OCI-LY7 (cell line): ENCODE measurements at regions not wholly inside any gene's neighbourhood (a gene's known extent, or its start where the extent isn't known, plus 50 kb on each side); places are given as distances from the start of the nearest gene placed in this dataset.

Experiments
- BruUV-seq: library from RNA; stranded (reverse); fragments of 400-500 nt; replicated peaks from 2 replicates; lab custom pipeline; 2021; lab: Mats Ljungman, UMichigan
- CTCF ChIA-PET: fragments of 300-600 bp; sonication (Branson Sonifier 250); formaldehyde crosslinking; loops from one replicate; lab custom pipeline; 2022; ENCODE audit warnings: antibody characterized with exemption; ENCODE audit not compliant: unreplicated experiment; lab: Charles Lee
- POLR2A ChIA-PET: fragments of 300-600 bp; sonication (Branson Sonifier 250); formaldehyde crosslinking; loops from one replicate; lab custom pipeline; 2022; ENCODE audit warnings: antibody characterized with exemption; lab: Charles Lee
- DNase-seq: peaks from one replicate; pipeline ENCODE4 v3.0.0-alpha.2; 2015; ENCODE audit warnings: low spot score
- H2AFZ ChIP-seq: fragments of 200-600 bp; sonication (generic), shearing (Covaris generic); 2 replicates; pipeline ENCODE4 v1.6.1; 2014; ENCODE audit warnings: mild to moderate bottlenecking, antibody characterized with exemption, low read length, moderate library complexity
- H3K27ac ChIP-seq: fragments of 200-600 bp; sonication (generic); 2 replicates; pipeline ENCODE4 v1.5.1; 2014; ENCODE audit warnings: mixed run types, low read depth, mild to moderate bottlenecking, moderate library complexity, low read length, inconsistent platforms; ENCODE audit not compliant: poor library complexity, severe bottlenecking
- H3K36me3 ChIP-seq: fragments of 200-600 bp; sonication (generic); 2 replicates; pipeline ENCODE4 v1.6.1; 2014; ENCODE audit warnings: mild to moderate bottlenecking, antibody characterized with exemption, low read length, moderate library complexity, mixed read lengths; ENCODE audit not compliant: insufficient read depth
- H3K4me1 ChIP-seq: fragments of 200-600 bp; sonication (generic); 2 replicates; pipeline ENCODE4 v1.5.1; 2014; ENCODE audit warnings: mild to moderate bottlenecking, low read length; ENCODE audit not compliant: insufficient read depth, poor library complexity, severe bottlenecking
- H3K4me2 ChIP-seq: fragments of 200-600 bp; sonication (generic); 2 replicates; pipeline ENCODE4 v1.6.1; 2014; ENCODE audit warnings: mild to moderate bottlenecking, low read length
- H3K4me3 ChIP-seq: fragments of 200-600 bp; sonication (generic); 2 replicates; pipeline ENCODE4 v1.5.1; 2014; ENCODE audit warnings: mild to moderate bottlenecking, low read depth, low read length; ENCODE audit not compliant: poor library complexity, severe bottlenecking
- H3K79me2 ChIP-seq: fragments of 200-600 bp; sonication (generic); 2 replicates; pipeline ENCODE4 v1.6.1; 2016; ENCODE audit warnings: low read depth, mild to moderate bottlenecking, low read length, moderate library complexity, mixed read lengths; ENCODE audit not compliant: insufficient read depth
- H3K9me2 ChIP-seq: fragments of 200-600 bp; sonication (generic); 2 replicates; pipeline ENCODE4 v1.6.1; 2016; ENCODE audit warnings: mild to moderate bottlenecking, low read length, mixed read lengths; ENCODE audit not compliant: insufficient read depth
- H3K9me3 ChIP-seq: fragments of 200-600 bp; sonication (generic); 2 replicates; pipeline ENCODE4 v1.6.1; 2014; ENCODE audit warnings: mild to moderate bottlenecking, mixed run types, low read length, mixed read lengths
- H4K20me1 ChIP-seq: fragments of 200-600 bp; sonication (generic); 2 replicates; pipeline ENCODE4 v1.6.1; 2014; ENCODE audit warnings: mild to moderate bottlenecking, antibody characterized with exemption, low read length, moderate library complexity, mixed read lengths; ENCODE audit not compliant: insufficient read depth
- CTCF ChIP-seq: fragments of 200-600 bp; sonication (generic); conservative IDR thresholded peaks from 2 replicates; pipeline ENCODE4 v1.5.1; 2014; ENCODE audit warnings: mild to moderate bottlenecking, antibody characterized with exemption, low read length, moderate library complexity, mixed read lengths
- EZH2phosphoT487 ChIP-seq: fragments of 200-600 bp; sonication (generic); IDR thresholded peaks from 2 replicates; pipeline ENCODE4 v1.6.1; 2018; ENCODE audit warnings: low read depth, borderline replicate concordance, mild to moderate bottlenecking, mixed run types, antibody characterized with exemption, low read length, moderate library complexity, mixed read lengths
- intact Hi-C: fragments of 100-400 bp; cut with micrococcal nuclease; formaldehyde crosslinking; loops from one replicate; pipeline ENCODE4 v1.10.0; 2022; ENCODE audit not compliant: unreplicated experiment

GRCh38 chr3:103403191-103403590 lies 968.4 kb downstream of the ZPLD1 start:
- no peaks in the 10 kb centered on the region for H3K4me1 ChIP-seq
- POLR2A ChIA-PET, result no interaction called here
- BruUV-seq, result no TSS peak
- CTCF ChIA-PET, result no interaction called here
- H3K9me2 ChIP-seq, result no peaks in the 10 kb centered on the region
- no peak overlapping the region for H2AFZ ChIP-seq
- H3K36me3 ChIP-seq, result no peaks in the 10 kb centered on the region
- H3K4me3 ChIP-seq, result no peak overlapping the region
- TF ChIP-seq CTCF, result no peak
- no peak for TF ChIP-seq EZH2phosphoT487
- intact Hi-C loops, result no loop called here
- no peaks in the 10 kb centered on the region for H3K79me2 ChIP-seq
- no peak for DNase-seq
- no peaks in the 10 kb centered on the region for H3K9me3 ChIP-seq
- no peak overlapping the region for H3K27ac ChIP-seq
- H3K4me2 ChIP-seq, result no peak overlapping the region
- no peaks in the 10 kb centered on the region for H4K20me1 ChIP-seq

DNA sequence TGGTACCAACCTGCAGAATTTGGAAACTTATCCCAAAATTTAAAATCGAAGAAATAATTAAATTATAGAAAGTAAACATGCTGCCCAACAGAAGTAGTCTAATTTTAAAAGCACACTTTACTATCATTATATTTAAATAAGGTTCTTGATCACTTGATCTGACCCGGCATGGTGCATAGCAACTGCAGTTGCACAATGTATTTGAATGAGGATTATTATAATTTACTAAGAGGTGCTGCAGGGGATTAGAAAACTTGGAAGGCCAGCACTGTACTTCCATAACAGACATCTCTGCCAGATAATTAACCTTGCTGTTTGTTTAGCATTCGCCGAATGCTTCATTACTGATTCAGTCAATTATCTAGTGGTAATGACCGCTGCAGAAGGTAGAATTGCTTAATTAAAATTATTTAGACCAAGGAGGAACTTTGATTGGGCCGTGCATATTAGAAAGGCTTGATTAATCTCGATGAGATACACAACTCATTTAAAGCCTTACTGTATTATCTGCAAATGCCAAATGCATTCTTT lies 971.6 kb downstream of the ZPLD1 start:
- no TSS peak for BruUV-seq

More for the DNA sequence above, 971.6 kb downstream of the ZPLD1 start:
- intact Hi-C loops, result no loop called here
- Histone ChIP-seq H3K9me3 (no peaks in the 10 kb centered on the region), H3K4me2 (no peak overlapping the region), H3K27ac (no peak overlapping the region), H3K9me2 (no peaks in the 10 kb centered on the region), H3K79me2 (no peaks in the 10 kb centered on the region), H3K36me3 (no peaks in the 10 kb centered on the region), H2AFZ (no peak overlapping the region), H4K20me1 (no peaks in the 10 kb centered on the region), H3K4me3 (no peak overlapping the region), H3K4me1 (no peaks in the 10 kb centered on the region)
- no peak for DNase-seq
- ChIA-PET CTCF (no interaction called here), POLR2A (no interaction called here)
- TF ChIP-seq CTCF (no peak), EZH2phosphoT487 (no peak)
